DOHH2 (cell line): ENCODE measurements at regions not wholly inside any gene's neighbourhood (a gene's known extent, or its start where the extent isn't known, plus 50 kb on each side); places are given as distances from the start of the nearest gene placed in this dataset.

Experiments
- H3F3A ChIP-seq: fragments of 200-600 bp; sonication (generic), shearing (Covaris generic); 2 replicates; pipeline ENCODE4 v1.6.0; 2016; ENCODE audit warnings: antibody characterized with exemption, mild to moderate bottlenecking; ENCODE audit not compliant: control insufficient read depth, insufficient read depth
- H3K27ac ChIP-seq: fragments of 200-600 bp; sonication (generic); 2 replicates; pipeline ENCODE4 v1.5.1; 2014; ENCODE audit warnings: low read depth, mild to moderate bottlenecking, low read length, moderate library complexity
- H3K27me3 ChIP-seq: fragments of 200-600 bp; sonication (generic); 2 replicates; pipeline ENCODE4 v1.6.1; 2014; ENCODE audit warnings: mild to moderate bottlenecking, low read length, mixed read lengths; ENCODE audit not compliant: control insufficient read depth
- H3K36me3 ChIP-seq: fragments of 200-600 bp; sonication (generic); 2 replicates; pipeline ENCODE4 v1.6.1; 2014; ENCODE audit warnings: mild to moderate bottlenecking, low read length, moderate library complexity, mixed read lengths; ENCODE audit not compliant: control insufficient read depth
- H3K4me1 ChIP-seq: fragments of 200-600 bp; sonication (generic); 2 replicates; pipeline ENCODE4 v1.6.1; 2014; ENCODE audit warnings: mild to moderate bottlenecking, low read length, mixed read lengths; ENCODE audit not compliant: control insufficient read depth
- H3K4me2 ChIP-seq: fragments of 200-600 bp; sonication (generic); 2 replicates; pipeline ENCODE4 v1.6.0; 2014; ENCODE audit warnings: mild to moderate bottlenecking, low read length, moderate library complexity
- H3K4me3 ChIP-seq: fragments of 200-600 bp; sonication (generic); 2 replicates; pipeline ENCODE4 v1.5.1; 2014; ENCODE audit warnings: mild to moderate bottlenecking, low read length, mixed read lengths
- H3K79me2 ChIP-seq: fragments of 200-600 bp; sonication (generic); 2 replicates; pipeline ENCODE4 v1.6.1; 2014; ENCODE audit warnings: mild to moderate bottlenecking, low read length, mixed read lengths; ENCODE audit not compliant: control insufficient read depth
- H3K9me2 ChIP-seq: fragments of 200-600 bp; sonication (generic); replicated peaks from 2 replicates; pipeline ENCODE4 v1.6.1; 2014; ENCODE audit warnings: mild to moderate bottlenecking, low read length, mixed read lengths; ENCODE audit not compliant: control insufficient read depth
- H3K9me3 ChIP-seq: fragments of 200-600 bp; sonication (generic); 2 replicates; pipeline ENCODE4 v1.6.1; 2014; ENCODE audit warnings: antibody characterized with exemption, low read length, mixed read lengths; ENCODE audit not compliant: control insufficient read depth, insufficient read depth
- H4K20me1 ChIP-seq: fragments of 200-600 bp; sonication (generic); 2 replicates; pipeline ENCODE4 v1.6.0; 2014; ENCODE audit warnings: low read depth, mild to moderate bottlenecking, antibody characterized with exemption, low read length, moderate library complexity; ENCODE audit not compliant: control insufficient read depth, insufficient read depth
- CTCF ChIP-seq: fragments of 200-600 bp; sonication (generic); IDR thresholded peaks from one replicate; pipeline ENCODE4 v1.5.1; 2014; ENCODE audit warnings: antibody characterized with exemption, mild to moderate bottlenecking, low read depth, low read length; ENCODE audit not compliant: poor library complexity, severe bottlenecking
- EZH2phosphoT487 ChIP-seq: fragments of 200-600 bp; sonication (generic); IDR thresholded peaks from 2 replicates; pipeline ENCODE4 v1.6.1; 2017; ENCODE audit warnings: borderline replicate concordance, mild to moderate bottlenecking, antibody characterized with exemption, low read length, moderate library complexity, mixed read lengths

GRCh38 chr10:111131168-111131799 is 54.5 kb downstream of the ADRA2A start:
- Histone ChIP-seq H3K27me3 (no peaks in the 10 kb centered on the region; the same call in 1 of the 2 replicates), H3F3A (no peaks in the 10 kb centered on the region), H4K20me1 (no peaks in the 10 kb centered on the region), H3K4me3 (no peak overlapping the region), H3K27ac (no peak overlapping the region), H3K9me2 (no peaks in the 10 kb centered on the region), H3K79me2 (no peaks in the 10 kb centered on the region), H3K36me3 (no peaks in the 10 kb centered on the region), H3K9me3 (no peaks in the 10 kb centered on the region), H3K4me2 (no peak overlapping the region), H3K4me1 (no peaks in the 10 kb centered on the region)
- TF ChIP-seq CTCF (no peak), EZH2phosphoT487 (no peak)

GRCh38 chr10:111137007-111137406 is 60.2 kb downstream of the ADRA2A start:
- Histone ChIP-seq H3K27ac (no peak overlapping the region), H3K4me2 (no peak overlapping the region), H3K4me1 (no peaks in the 10 kb centered on the region), H4K20me1 (no peaks in the 10 kb centered on the region), H3K36me3 (no peaks in the 10 kb centered on the region), H3F3A (no peaks in the 10 kb centered on the region), H3K27me3 (peaks cover 6% of the 10 kb centered on the region), H3K9me3 (no peaks in the 10 kb centered on the region), H3K9me2 (no peaks in the 10 kb centered on the region), H3K4me3 (no peak overlapping the region), H3K79me2 (no peaks in the 10 kb centered on the region)
- no peak for TF ChIP-seq EZH2phosphoT487
- TF ChIP-seq CTCF, result no peak

- no peaks in the 10 kb centered on the region for H3K4me1 ChIP-seq
- TF ChIP-seq CTCF (no peak), EZH2phosphoT487 (no peak)
- H3K36me3 ChIP-seq, result no peaks in the 10 kb centered on the region
- H3K4me3 ChIP-seq, result no peak overlapping the region
- no peaks in the 10 kb centered on the region for H3K9me3 ChIP-seq
- no peaks in the 10 kb centered on the region for H3K79me2 ChIP-seq
- no peaks in the 10 kb centered on the region for H3K9me2 ChIP-seq
- H3K4me2 ChIP-seq, result no peak overlapping the region
- no peaks in the 10 kb centered on the region for H4K20me1 ChIP-seq
- no peaks in the 10 kb centered on the region for H3F3A ChIP-seq
- no peak overlapping the region for H3K27ac ChIP-seq
- peaks cover 8% of the 10 kb centered on the region for H3K27me3 ChIP-seq
These were observed 60.8 kb downstream of the ADRA2A start for GRCh38 chr10:111137587-111137986.
